IPS-NIHi11 (cell line): ENCODE measurements at regions not wholly inside any gene's neighbourhood (a gene's known extent, or its start where the extent isn't known, plus 50 kb on each side); places are given as distances from the start of the nearest gene placed in this dataset.
"Not testable (repeated sequence)": the region's sequence is repeated elsewhere in the genome, so short reads cannot be mapped to it uniquely, and the experiment has no call there.

Experiments
- DNase-seq: peaks from one replicate; pipeline ENCODE4 v3.0.0; 2012; ENCODE audit warnings: mixed read lengths, low spot score

GRCh38 chr12:84397263-84397662 is 515.3 kb downstream of the SLC6A15 start:
- no peak for DNase-seq

GRCh38 chr12:84391176-84391575 is 521.4 kb downstream of the SLC6A15 start:
- DNase-seq, result not testable (repeated sequence)

GRCh38 chr12:84384384-84384783 is 528.2 kb downstream of the SLC6A15 start:
- no peak for DNase-seq

- DNase-seq, result not testable (repeated sequence)
Observed at GRCh38 chr12:84382486-84382885, 530.1 kb downstream of the SLC6A15 start.

GRCh38 chr12:84376320-84376719 is 536.3 kb downstream of the SLC6A15 start:
- DNase-seq, result no peak

- no peak for DNase-seq
Observed at GRCh38 chr12:84375449-84376170, 537.0 kb downstream of the SLC6A15 start.

- no peak for DNase-seq
Observed at GRCh38 chr12:84362552-84362897, 550.1 kb downstream of the SLC6A15 start.

- no peak for DNase-seq
Observed at GRCh38 chr12:84361651-84362551, 550.7 kb downstream of the SLC6A15 start.

GRCh38 chr12:84357314-84357713 is 555.3 kb downstream of the SLC6A15 start:
- no peak for DNase-seq

- DNase-seq, result no peak
Observed at GRCh38 chr12:84356224-84356623, 556.4 kb downstream of the SLC6A15 start.

- no peak for DNase-seq
Observed at GRCh38 chr12:84355561-84355960, 557.0 kb downstream of the SLC6A15 start.

GRCh38 chr12:84348582-84348981 is 564.0 kb downstream of the SLC6A15 start:
- DNase-seq, result no peak

- DNase-seq, result no peak
Observed at GRCh38 chr12:84341467-84342193, 571.0 kb downstream of the SLC6A15 start.

- DNase-seq, result no peak
Observed at GRCh38 chr12:84336231-84336630, 576.4 kb downstream of the SLC6A15 start.

- no peak for DNase-seq
Observed at GRCh38 chr12:84329938-84330337, 582.7 kb downstream of the SLC6A15 start.

- DNase-seq, result no peak
Observed at GRCh38 chr12:84315926-84316325, 596.7 kb downstream of the SLC6A15 start.

GRCh38 chr12:84313323-84313675 is 599.3 kb downstream of the SLC6A15 start:
- DNase-seq, result no peak

- no peak for DNase-seq
Observed at GRCh38 chr12:84308211-84308610, 604.4 kb downstream of the SLC6A15 start.

GRCh38 chr12:84305144-84305543 is 607.5 kb downstream of the SLC6A15 start:
- DNase-seq, result no peak

- no peak for DNase-seq
Observed at GRCh38 chr12:84294246-84294645, 618.4 kb downstream of the SLC6A15 start.

- DNase-seq, result no peak
Observed at GRCh38 chr12:84290168-84290567, 622.4 kb downstream of the SLC6A15 start.

- no peak for DNase-seq
Observed at GRCh38 chr12:84277986-84278385, 634.6 kb downstream of the SLC6A15 start.

GRCh38 chr12:84276215-84276614 is 636.4 kb downstream of the SLC6A15 start:
- DNase-seq, result no peak
